ENCODE measurements at regions not wholly inside any gene's neighbourhood (a gene's known extent, or its start where the extent isn't known, plus 50 kb on each side); places are given as distances from the start of the nearest gene placed in this dataset.

DNA sequence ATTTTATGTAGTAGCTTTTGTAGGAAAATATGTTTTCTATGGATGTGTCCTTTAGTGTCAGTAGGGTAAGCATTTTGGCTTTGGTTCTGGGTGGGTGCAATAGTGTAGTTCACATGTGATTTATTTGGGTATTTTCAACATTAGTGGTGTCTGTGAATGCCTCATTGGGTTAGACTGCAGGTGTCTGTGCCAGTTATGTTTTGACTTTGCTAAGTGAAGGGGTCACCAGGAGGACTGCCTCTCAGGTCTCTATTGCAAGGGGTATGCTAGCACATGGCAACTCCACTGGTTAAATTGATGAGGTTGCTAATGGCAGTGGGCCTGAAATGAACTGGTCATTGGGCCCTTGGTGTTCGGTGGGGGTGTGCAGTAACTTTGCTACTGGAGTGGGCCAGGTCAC is 467.1 kb downstream of the NAF1 start:
- TF ChIP-seq, protein P1, sequence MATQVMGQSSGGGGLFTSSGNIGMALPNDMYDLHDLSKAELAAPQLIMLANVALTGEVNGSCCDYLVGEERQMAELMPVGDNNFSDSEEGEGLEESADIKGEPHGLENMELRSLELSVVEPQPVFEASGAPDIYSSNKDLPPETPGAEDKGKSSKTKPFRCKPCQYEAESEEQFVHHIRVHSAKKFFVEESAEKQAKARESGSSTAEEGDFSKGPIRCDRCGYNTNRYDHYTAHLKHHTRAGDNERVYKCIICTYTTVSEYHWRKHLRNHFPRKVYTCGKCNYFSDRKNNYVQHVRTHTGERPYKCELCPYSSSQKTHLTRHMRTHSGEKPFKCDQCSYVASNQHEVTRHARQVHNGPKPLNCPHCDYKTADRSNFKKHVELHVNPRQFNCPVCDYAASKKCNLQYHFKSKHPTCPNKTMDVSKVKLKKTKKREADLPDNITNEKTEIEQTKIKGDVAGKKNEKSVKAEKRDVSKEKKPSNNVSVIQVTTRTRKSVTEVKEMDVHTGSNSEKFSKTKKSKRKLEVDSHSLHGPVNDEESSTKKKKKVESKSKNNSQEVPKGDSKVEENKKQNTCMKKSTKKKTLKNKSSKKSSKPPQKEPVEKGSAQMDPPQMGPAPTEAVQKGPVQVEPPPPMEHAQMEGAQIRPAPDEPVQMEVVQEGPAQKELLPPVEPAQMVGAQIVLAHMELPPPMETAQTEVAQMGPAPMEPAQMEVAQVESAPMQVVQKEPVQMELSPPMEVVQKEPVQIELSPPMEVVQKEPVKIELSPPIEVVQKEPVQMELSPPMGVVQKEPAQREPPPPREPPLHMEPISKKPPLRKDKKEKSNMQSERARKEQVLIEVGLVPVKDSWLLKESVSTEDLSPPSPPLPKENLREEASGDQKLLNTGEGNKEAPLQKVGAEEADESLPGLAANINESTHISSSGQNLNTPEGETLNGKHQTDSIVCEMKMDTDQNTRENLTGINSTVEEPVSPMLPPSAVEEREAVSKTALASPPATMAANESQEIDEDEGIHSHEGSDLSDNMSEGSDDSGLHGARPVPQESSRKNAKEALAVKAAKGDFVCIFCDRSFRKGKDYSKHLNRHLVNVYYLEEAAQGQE (IDR thresholded peaks at IDR 0.05) = no peak
- TF ChIP-seq, protein P2, sequence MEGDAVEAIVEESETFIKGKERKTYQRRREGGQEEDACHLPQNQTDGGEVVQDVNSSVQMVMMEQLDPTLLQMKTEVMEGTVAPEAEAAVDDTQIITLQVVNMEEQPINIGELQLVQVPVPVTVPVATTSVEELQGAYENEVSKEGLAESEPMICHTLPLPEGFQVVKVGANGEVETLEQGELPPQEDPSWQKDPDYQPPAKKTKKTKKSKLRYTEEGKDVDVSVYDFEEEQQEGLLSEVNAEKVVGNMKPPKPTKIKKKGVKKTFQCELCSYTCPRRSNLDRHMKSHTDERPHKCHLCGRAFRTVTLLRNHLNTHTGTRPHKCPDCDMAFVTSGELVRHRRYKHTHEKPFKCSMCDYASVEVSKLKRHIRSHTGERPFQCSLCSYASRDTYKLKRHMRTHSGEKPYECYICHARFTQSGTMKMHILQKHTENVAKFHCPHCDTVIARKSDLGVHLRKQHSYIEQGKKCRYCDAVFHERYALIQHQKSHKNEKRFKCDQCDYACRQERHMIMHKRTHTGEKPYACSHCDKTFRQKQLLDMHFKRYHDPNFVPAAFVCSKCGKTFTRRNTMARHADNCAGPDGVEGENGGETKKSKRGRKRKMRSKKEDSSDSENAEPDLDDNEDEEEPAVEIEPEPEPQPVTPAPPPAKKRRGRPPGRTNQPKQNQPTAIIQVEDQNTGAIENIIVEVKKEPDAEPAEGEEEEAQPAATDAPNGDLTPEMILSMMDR (IDR thresholded peaks at IDR 0.05) = no peak
- no peak for TF ChIP-seq CEBPB (IDR thresholded peaks at IDR 0.05)
- TF ChIP-seq POLR2A (IDR thresholded peaks at IDR 0.05; ENCODE audit: low read length) = no peak
- TF ChIP-seq MYC (IDR thresholded peaks at IDR 0.05; ENCODE audit: borderline replicate concordance, low read length) = no peak
- no peak for TF ChIP-seq CHD2 (IDR thresholded peaks at IDR 0.05; ENCODE audit: low read length, partially characterized antibody)
- no peak for TF ChIP-seq ESRRA (IDR thresholded peaks at IDR 0.05; ENCODE audit: borderline replicate concordance, low read length)
- no peak for TF ChIP-seq MAFK (IDR thresholded peaks at IDR 0.05; ENCODE audit: partially characterized antibody)
- TF ChIP-seq EP300 (IDR thresholded peaks at IDR 0.05) = no peak
- no peak for TF ChIP-seq RCOR1 (IDR thresholded peaks at IDR 0.05; ENCODE audit: low read depth, low read length)
